ENCODE measurements at regions not wholly inside any gene's neighbourhood (a gene's known extent, or its start where the extent isn't known, plus 50 kb on each side); places are given as distances from the start of the nearest gene placed in this dataset.

GRCh38 chr7:42858570-42858969 lies 53.3 kb downstream of the C7orf25 start:
- H3K4me3 ChIP-seq (ENCODE audit: low read depth, low read length) = no peak overlapping the region
- no peak for TF ChIP-seq CTCF (IDR thresholded peaks at IDR 0.05; ENCODE audit: borderline replicate concordance, insufficient read depth, low read depth, low read length)

GRCh38 chr7:42856605-42856987 lies 55.3 kb downstream of the C7orf25 start:
- no peak overlapping the region for H3K4me3 ChIP-seq (ENCODE audit: low read depth, low read length)
- no peak for TF ChIP-seq CTCF (IDR thresholded peaks at IDR 0.05; ENCODE audit: borderline replicate concordance, insufficient read depth, low read depth, low read length)

GRCh38 chr7:42854571-42855118 lies 57.2 kb downstream of the C7orf25 start:
- TF ChIP-seq CTCF (IDR thresholded peaks at IDR 0.05; ENCODE audit: borderline replicate concordance, insufficient read depth, low read depth, low read length) = no peak
- H3K4me3 ChIP-seq (ENCODE audit: low read depth, low read length) = no peak overlapping the region

GRCh38 chr7:42852531-42852930 lies 59.3 kb downstream of the C7orf25 start:
- no peak overlapping the region for H3K4me3 ChIP-seq (ENCODE audit: low read depth, low read length)

GRCh38 chr7:42843205-42843800 lies 68.6 kb downstream of the C7orf25 start:
- TF ChIP-seq CTCF (IDR thresholded peaks at IDR 0.05; ENCODE audit: borderline replicate concordance, insufficient read depth, low read depth, low read length) = peak; percentile 38; the same call in 1 of the 2 replicates
- no peak overlapping the region for H3K4me3 ChIP-seq (ENCODE audit: low read depth, low read length)

More at GRCh38 chr7:42852531-42852930, 59.3 kb downstream of the C7orf25 start:
- no peak for TF ChIP-seq CTCF (IDR thresholded peaks at IDR 0.05; ENCODE audit: borderline replicate concordance, insufficient read depth, low read depth, low read length)

- no peak for TF ChIP-seq CTCF (IDR thresholded peaks at IDR 0.05; ENCODE audit: borderline replicate concordance, insufficient read depth, low read depth, low read length)
- H3K4me3 ChIP-seq (ENCODE audit: low read depth, low read length) = no peak overlapping the region
Observed at GRCh38 chr7:42834676-42835075, 77.2 kb downstream of the C7orf25 start.

GRCh38 chr7:42833411-42833810 lies 78.5 kb downstream of the C7orf25 start:
- no peak overlapping the region for H3K4me3 ChIP-seq (ENCODE audit: low read depth, low read length)
- no peak for TF ChIP-seq CTCF (IDR thresholded peaks at IDR 0.05; ENCODE audit: borderline replicate concordance, insufficient read depth, low read depth, low read length)

Measured in GM12875 (cell line).